ENCODE measurements at regions not wholly inside any gene's neighbourhood (a gene's known extent, or its start where the extent isn't known, plus 50 kb on each side); places are given as distances from the start of the nearest gene placed in this dataset. TPM values are rescaled to one million over a fixed set of nuclear protein-coding genes. Genes with fewer than 3 reads are reported as not detected.

DNA sequence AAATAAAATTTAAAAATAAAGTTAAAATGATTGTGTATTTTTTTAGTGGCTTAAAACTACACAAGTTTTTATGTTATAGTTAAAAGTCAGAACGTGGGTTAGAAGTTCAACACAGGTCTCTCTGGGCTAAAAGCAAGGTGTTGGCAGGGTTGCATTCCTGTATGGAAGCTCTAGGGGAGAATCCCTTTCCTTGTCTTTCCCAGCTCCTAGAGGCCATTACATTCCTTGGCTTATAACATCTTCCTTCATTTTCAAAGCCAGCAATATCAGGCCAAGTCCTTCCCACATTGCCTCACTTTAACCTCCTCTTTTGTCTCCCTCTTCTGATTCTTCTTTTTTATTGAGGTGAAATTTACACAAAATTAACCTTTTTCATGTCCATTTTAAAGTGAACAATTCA is 52.4 kb upstream of the EEPD1 start:
- H4K20me1 ChIP-seq (ENCODE audit: low read depth), result no peaks in the 10 kb centered on the region
- H2AFZ ChIP-seq (replicated peaks), result no peak overlapping the region

More for the DNA sequence above, 52.4 kb upstream of the EEPD1 start:
- peaks cover 3% of the 10 kb centered on the region for H3K9me3 Mint-ChIP-seq
- Histone ChIP-seq H3K36me3 (no peaks in the 10 kb centered on the region), H3K4me2 (no peak overlapping the region), H3K9me3 (ENCODE audit: low read depth) (no peaks in the 10 kb centered on the region), H3K79me2 (ENCODE audit: low read depth) (no peaks in the 10 kb centered on the region), H3K4me1 (no peaks in the 10 kb centered on the region), H3K4me3 (no peak overlapping the region), H3F3A (ENCODE audit: low read depth) (no peaks in the 10 kb centered on the region), H3K27ac (no peak overlapping the region), H3K27me3 (no peaks in the 10 kb centered on the region), H3K9ac (no peak overlapping the region)
- H3K27me3 Mint-ChIP-seq (ENCODE audit: insufficient read depth, low read depth), result no peaks in the 10 kb centered on the region
- H3K4me3 Mint-ChIP-seq, result no peak overlapping the region
- no peak overlapping the region for H3K27ac Mint-ChIP-seq
- no peak for DNase-seq (ENCODE audit: low spot score)
- H3K4me1 Mint-ChIP-seq, result no peaks in the 10 kb centered on the region
- TF ChIP-seq EZH2phosphoT487 (IDR thresholded peaks at IDR 0.05) (no peak), EZH2 (IDR thresholded peaks at IDR 0.05) (no peak)
- TF ChIP-seq, protein P1, sequence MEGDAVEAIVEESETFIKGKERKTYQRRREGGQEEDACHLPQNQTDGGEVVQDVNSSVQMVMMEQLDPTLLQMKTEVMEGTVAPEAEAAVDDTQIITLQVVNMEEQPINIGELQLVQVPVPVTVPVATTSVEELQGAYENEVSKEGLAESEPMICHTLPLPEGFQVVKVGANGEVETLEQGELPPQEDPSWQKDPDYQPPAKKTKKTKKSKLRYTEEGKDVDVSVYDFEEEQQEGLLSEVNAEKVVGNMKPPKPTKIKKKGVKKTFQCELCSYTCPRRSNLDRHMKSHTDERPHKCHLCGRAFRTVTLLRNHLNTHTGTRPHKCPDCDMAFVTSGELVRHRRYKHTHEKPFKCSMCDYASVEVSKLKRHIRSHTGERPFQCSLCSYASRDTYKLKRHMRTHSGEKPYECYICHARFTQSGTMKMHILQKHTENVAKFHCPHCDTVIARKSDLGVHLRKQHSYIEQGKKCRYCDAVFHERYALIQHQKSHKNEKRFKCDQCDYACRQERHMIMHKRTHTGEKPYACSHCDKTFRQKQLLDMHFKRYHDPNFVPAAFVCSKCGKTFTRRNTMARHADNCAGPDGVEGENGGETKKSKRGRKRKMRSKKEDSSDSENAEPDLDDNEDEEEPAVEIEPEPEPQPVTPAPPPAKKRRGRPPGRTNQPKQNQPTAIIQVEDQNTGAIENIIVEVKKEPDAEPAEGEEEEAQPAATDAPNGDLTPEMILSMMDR (IDR thresholded peaks at IDR 0.05), result no peak
- H3K36me3 Mint-ChIP-seq, result no peaks in the 10 kb centered on the region

Small RNA genes in the stretch of these regions (small RNA-seq; reads per million reads assigned to genes)
- not detected for gene RNU6-1085P

Data from neural progenitor cell (in vitro differentiated cells).